ENCODE measurements at regions not wholly inside any gene's neighbourhood (a gene's known extent, or its start where the extent isn't known, plus 50 kb on each side); places are given as distances from the start of the nearest gene placed in this dataset.

DNA sequence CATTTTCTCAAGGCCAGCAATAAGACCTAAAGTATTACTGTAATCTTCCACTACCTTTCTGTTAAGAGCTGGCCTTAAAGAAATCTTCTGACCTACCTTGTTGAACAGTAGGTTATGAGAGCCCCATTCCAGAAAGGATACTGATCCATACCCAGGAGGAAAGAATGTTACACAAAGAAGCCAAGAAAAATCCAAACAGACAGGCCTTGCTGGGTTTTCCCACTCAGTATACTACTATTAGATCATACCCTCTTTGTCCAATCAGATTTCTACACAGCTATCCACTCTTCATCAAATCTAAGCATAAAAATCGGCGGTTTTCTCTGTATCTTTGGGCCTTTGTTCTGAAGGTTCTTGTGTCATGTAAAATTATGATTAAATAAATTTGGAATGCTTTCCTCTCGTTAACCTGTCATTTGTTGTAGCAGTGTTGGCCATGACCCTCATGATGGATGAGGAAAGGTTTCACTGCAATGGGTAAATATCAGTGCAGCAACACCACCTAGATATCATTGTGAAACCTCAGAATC lies 292.3 kb downstream of the ANKRD50 start:
- DNase-seq (ENCODE audit: low read depth) = no peak
- TF ChIP-seq, protein P1, sequence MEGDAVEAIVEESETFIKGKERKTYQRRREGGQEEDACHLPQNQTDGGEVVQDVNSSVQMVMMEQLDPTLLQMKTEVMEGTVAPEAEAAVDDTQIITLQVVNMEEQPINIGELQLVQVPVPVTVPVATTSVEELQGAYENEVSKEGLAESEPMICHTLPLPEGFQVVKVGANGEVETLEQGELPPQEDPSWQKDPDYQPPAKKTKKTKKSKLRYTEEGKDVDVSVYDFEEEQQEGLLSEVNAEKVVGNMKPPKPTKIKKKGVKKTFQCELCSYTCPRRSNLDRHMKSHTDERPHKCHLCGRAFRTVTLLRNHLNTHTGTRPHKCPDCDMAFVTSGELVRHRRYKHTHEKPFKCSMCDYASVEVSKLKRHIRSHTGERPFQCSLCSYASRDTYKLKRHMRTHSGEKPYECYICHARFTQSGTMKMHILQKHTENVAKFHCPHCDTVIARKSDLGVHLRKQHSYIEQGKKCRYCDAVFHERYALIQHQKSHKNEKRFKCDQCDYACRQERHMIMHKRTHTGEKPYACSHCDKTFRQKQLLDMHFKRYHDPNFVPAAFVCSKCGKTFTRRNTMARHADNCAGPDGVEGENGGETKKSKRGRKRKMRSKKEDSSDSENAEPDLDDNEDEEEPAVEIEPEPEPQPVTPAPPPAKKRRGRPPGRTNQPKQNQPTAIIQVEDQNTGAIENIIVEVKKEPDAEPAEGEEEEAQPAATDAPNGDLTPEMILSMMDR (conservative IDR thresholded peaks at IDR 0.05; ENCODE audit: low read depth, low read length) = no peak

DNA sequence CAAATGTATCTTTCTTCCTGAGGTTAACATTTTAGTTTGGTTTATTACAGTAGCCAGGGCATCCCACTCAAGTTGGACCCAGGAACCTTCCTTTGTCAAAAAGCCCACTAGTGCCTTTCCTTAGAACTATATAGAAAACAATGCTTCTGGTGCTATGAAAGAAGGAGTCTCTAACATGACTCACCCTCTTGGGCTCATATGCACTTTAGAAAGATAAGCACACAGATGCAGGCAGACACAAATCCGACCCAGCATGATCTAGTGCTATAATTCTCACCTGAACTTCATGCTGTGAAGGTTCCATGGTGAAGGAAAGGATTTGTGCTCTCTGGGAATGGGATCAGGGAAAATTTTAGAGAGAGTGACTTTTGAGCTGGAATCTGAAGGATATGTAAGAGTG lies 289.4 kb downstream of the ANKRD50 start:
- no peak for DNase-seq (ENCODE audit: low read depth)
- no peak overlapping the region for H3K4me3 ChIP-seq (ENCODE audit: low read depth, low read length)
- TF ChIP-seq, protein P1 (conservative IDR thresholded peaks at IDR 0.05; ENCODE audit: low read depth, low read length) = no peak

More for the DNA sequence above, 292.3 kb downstream of the ANKRD50 start:
- H3K4me3 ChIP-seq (ENCODE audit: low read depth, low read length) = no peak overlapping the region

DNA sequence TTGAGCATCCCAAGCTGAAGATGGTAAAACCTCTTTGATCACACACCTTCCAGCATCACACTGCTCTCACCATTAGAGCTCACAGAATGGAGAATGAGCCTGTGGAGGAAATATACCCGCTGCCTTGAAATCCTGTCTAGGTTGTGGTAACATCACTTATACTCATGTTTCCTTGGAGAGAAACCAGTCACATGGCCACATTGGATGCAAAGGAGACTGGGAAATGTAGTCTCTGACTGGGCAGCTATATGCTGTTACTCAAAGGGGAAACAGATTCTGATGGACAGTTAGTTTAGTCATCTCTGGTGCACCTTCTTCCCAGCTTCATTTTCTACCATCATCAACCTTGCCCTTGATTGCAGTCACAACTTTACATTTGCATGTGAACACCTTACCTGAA lies 286.3 kb downstream of the ANKRD50 start:
- no peak overlapping the region for H3K4me3 ChIP-seq (ENCODE audit: low read depth, low read length)
- TF ChIP-seq, protein P1 (conservative IDR thresholded peaks at IDR 0.05; ENCODE audit: low read depth, low read length) = no peak
- no peak for DNase-seq (ENCODE audit: low read depth)

- TF ChIP-seq, protein P1 (conservative IDR thresholded peaks at IDR 0.05; ENCODE audit: low read depth, low read length) = no peak
- no peak overlapping the region for H3K4me3 ChIP-seq (ENCODE audit: low read depth, low read length)
- no peak for DNase-seq (ENCODE audit: low read depth)
Observed at GRCh38 chr4:124427095-124427767, 285.3 kb downstream of the ANKRD50 start.

GRCh38 chr4:124428648-124429047 lies 283.9 kb downstream of the ANKRD50 start:
- TF ChIP-seq, protein P1 (conservative IDR thresholded peaks at IDR 0.05; ENCODE audit: low read depth, low read length) = no peak
- no peak overlapping the region for H3K4me3 ChIP-seq (ENCODE audit: low read depth, low read length)
- no peak for DNase-seq (ENCODE audit: low read depth)

DNA sequence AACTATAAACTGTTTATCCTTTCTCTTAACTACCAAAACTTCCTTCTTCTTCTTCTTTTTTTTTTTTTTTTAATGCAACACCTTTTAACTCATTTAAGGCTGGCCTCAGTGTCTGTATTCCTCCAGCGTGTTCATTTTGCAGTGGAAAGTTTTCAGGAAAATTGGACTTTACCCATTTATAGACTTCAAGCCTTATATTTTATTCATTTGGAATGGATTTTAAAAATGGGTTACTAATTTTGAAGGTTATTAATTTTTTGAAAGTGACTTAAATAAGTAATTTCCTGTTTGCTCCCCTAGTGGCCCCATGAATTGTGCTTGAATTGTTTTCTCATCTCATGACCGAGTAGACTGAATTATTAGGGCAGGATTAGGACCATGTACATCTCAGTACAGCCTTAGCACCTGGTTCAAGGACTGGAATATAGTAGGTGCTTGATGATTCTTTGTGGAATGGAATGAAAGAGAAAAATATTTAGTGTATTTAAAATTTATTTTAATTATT lies 282.7 kb downstream of the ANKRD50 start:
- H3K4me3 ChIP-seq (ENCODE audit: low read depth, low read length) = no peak overlapping the region
- no peak for DNase-seq (ENCODE audit: low read depth)
- TF ChIP-seq, protein P1 (conservative IDR thresholded peaks at IDR 0.05; ENCODE audit: low read depth, low read length) = no peak

Measured in epithelial cell of proximal tubule (primary cell).